Dermis microvascular lymphatic vessel endothelial cell (primary cell): ENCODE measurements at regions not wholly inside any gene's neighbourhood (a gene's known extent, or its start where the extent isn't known, plus 50 kb on each side); places are given as distances from the start of the nearest gene placed in this dataset.

Experiments used
- DNase-seq, 2 donors: peaks; one replicate each; pipeline versions ENCODE4 v3.0.0 to v3.0.0-alpha.2; 2010; ENCODE audit warnings: low read depth in 2 of 2

GRCh38 chr13:99822820-99823219 is 148.7 kb downstream of the ZIC5 start:
- no peak for DNase-seq

- DNase-seq = no peak
Observed at GRCh38 chr13:99821741-99822140, 149.8 kb downstream of the ZIC5 start.

GRCh38 chr13:99819967-99820366 is 151.6 kb downstream of the ZIC5 start:
- DNase-seq = no peak

- no peak for DNase-seq
Observed at GRCh38 chr13:99816321-99816720, 155.2 kb downstream of the ZIC5 start.

GRCh38 chr13:99813336-99814095 is 158.1 kb downstream of the ZIC5 start:
- DNase-seq = no peak

- no peak for DNase-seq
Observed at GRCh38 chr13:99812625-99813024, 158.9 kb downstream of the ZIC5 start.

GRCh38 chr13:99811067-99811700 is 160.4 kb downstream of the ZIC5 start:
- DNase-seq = no peak

GRCh38 chr13:99809926-99810325 is 161.6 kb downstream of the ZIC5 start:
- DNase-seq = no peak

- no peak for DNase-seq
Observed at GRCh38 chr13:99809496-99809895, 162.1 kb downstream of the ZIC5 start.

- no peak for DNase-seq
Observed at GRCh38 chr13:99808786-99809185, 162.8 kb downstream of the ZIC5 start.

- no peak for DNase-seq
Observed at GRCh38 chr13:99806671-99807070, 164.9 kb downstream of the ZIC5 start.

GRCh38 chr13:99805361-99805760 is 166.2 kb downstream of the ZIC5 start:
- DNase-seq = no peak

- DNase-seq = no peak
Observed at GRCh38 chr13:99803141-99803540, 168.4 kb downstream of the ZIC5 start.

- DNase-seq = no peak
Observed at GRCh38 chr13:99802416-99802815, 169.2 kb downstream of the ZIC5 start.

GRCh38 chr13:99800951-99801350 is 170.6 kb downstream of the ZIC5 start:
- DNase-seq = no peak

GRCh38 chr13:99800011-99800410 is 171.6 kb downstream of the ZIC5 start:
- no peak for DNase-seq

- DNase-seq = no peak
Observed at GRCh38 chr13:99798756-99799155, 172.8 kb downstream of the ZIC5 start.

GRCh38 chr13:99797691-99798090 is 173.9 kb downstream of the ZIC5 start:
- no peak for DNase-seq

GRCh38 chr13:99796175-99796819 is 175.3 kb downstream of the ZIC5 start:
- peak; percentile 5 to 41 for DNase-seq

- no peak for DNase-seq
Observed at GRCh38 chr13:99792079-99792921, 179.3 kb downstream of the ZIC5 start.

GRCh38 chr13:99782669-99783068 is 188.9 kb downstream of the ZIC5 start:
- no peak for DNase-seq

- DNase-seq = no peak
Observed at GRCh38 chr13:99778500-99778899, 193.1 kb downstream of the ZIC5 start.
